Dermis blood vessel endothelial cell (primary cell): ENCODE measurements at regions not wholly inside any gene's neighbourhood (a gene's known extent, or its start where the extent isn't known, plus 50 kb on each side); places are given as distances from the start of the nearest gene placed in this dataset.

ENCODE experiments used
- DNase-seq: peaks from one replicate; pipeline ENCODE4 v3.0.0; 2010

GRCh38 chr18:22074282-22075070 is 94.9 kb upstream of the GATA6 start:
- no peak for DNase-seq

GRCh38 chr18:22080035-22080434 is 89.4 kb upstream of the GATA6 start:
- DNase-seq: no peak

GRCh38 chr18:22082408-22082807 is 87.0 kb upstream of the GATA6 start:
- no peak for DNase-seq

- DNase-seq: no peak
These were observed 84.8 kb upstream of the GATA6 start for GRCh38 chr18:22084547-22084946.

- DNase-seq: no peak
These were observed 82.4 kb upstream of the GATA6 start for GRCh38 chr18:22086973-22087372.

GRCh38 chr18:22088029-22088428 is 81.4 kb upstream of the GATA6 start:
- DNase-seq: no peak

GRCh38 chr18:22088996-22089640 is 80.3 kb upstream of the GATA6 start:
- no peak for DNase-seq

- no peak for DNase-seq
These were observed 78.0 kb upstream of the GATA6 start for GRCh38 chr18:22091341-22091740.

- DNase-seq: no peak
These were observed 75.5 kb upstream of the GATA6 start for GRCh38 chr18:22093731-22094357.

- no peak for DNase-seq
These were observed 75.0 kb upstream of the GATA6 start for GRCh38 chr18:22094358-22094734.

GRCh38 chr18:22098563-22098989 is 70.8 kb upstream of the GATA6 start:
- DNase-seq: no peak

GRCh38 chr18:22099925-22100324 is 69.5 kb upstream of the GATA6 start:
- no peak for DNase-seq

- DNase-seq: no peak
These were observed 67.7 kb upstream of the GATA6 start for GRCh38 chr18:22101731-22102130.

GRCh38 chr18:22102953-22103646 is 66.3 kb upstream of the GATA6 start:
- DNase-seq: peak; percentile 93

- DNase-seq: no peak
These were observed 65.8 kb upstream of the GATA6 start for GRCh38 chr18:22103647-22104031.

GRCh38 chr18:22106536-22107292 is 62.7 kb upstream of the GATA6 start:
- DNase-seq: no peak

GRCh38 chr18:22108674-22109073 is 60.7 kb upstream of the GATA6 start:
- peak; percentile 28 for DNase-seq

- DNase-seq: no peak
These were observed 59.9 kb upstream of the GATA6 start for GRCh38 chr18:22109535-22109934.

GRCh38 chr18:22110461-22110924 is 58.9 kb upstream of the GATA6 start:
- no peak for DNase-seq

- no peak for DNase-seq
These were observed 57.2 kb upstream of the GATA6 start for GRCh38 chr18:22112215-22112614.

- no peak for DNase-seq
These were observed 56.1 kb upstream of the GATA6 start for GRCh38 chr18:22113144-22113844.
